GM23338 (cell line): ENCODE measurements at regions not wholly inside any gene's neighbourhood (a gene's known extent, or its start where the extent isn't known, plus 50 kb on each side); places are given as distances from the start of the nearest gene placed in this dataset.

Source experiments
- ATAC-seq: fragments of 200-7000 bp; cut with Tn5 transposase; 3 replicates; pipeline ENCODE4 v1.9.1; 2020
- DNase-seq: peaks from one replicate; pipeline ENCODE4 v3.0.0-alpha.2; 2015; ENCODE audit warnings: low spot score
- H2AFZ ChIP-seq: fragments of 200-600 bp; sonication (generic); 2 replicates; pipeline ENCODE4 v1.8.0; 2016; ENCODE audit warnings: antibody characterized with exemption, mild to moderate bottlenecking, moderate library complexity
- H3F3A ChIP-seq: fragments of 200-600 bp; sonication (generic); replicated peaks from 2 replicates; pipeline ENCODE4 v1.8.0; 2017; ENCODE audit warnings: antibody characterized with exemption, mixed run types, low read depth
- H3K27ac ChIP-seq: fragments of 200-600 bp; sonication (generic); 2 replicates; pipeline ENCODE4 v1.6.1; 2016; ENCODE audit warnings: low read depth
- H3K27me3 ChIP-seq: fragments of 200-600 bp; sonication (generic); 2 replicates; pipeline ENCODE4 v1.8.0; 2016; ENCODE audit warnings: mild to moderate bottlenecking, mixed run types, moderate library complexity; ENCODE audit not compliant: insufficient read depth
- H3K36me3 ChIP-seq: fragments of 200-600 bp; sonication (generic); 2 replicates; pipeline ENCODE4 v1.8.0; 2016; ENCODE audit warnings: mild to moderate bottlenecking; ENCODE audit not compliant: insufficient read depth
- H3K4me1 ChIP-seq: fragments of 200-600 bp; sonication (generic); 2 replicates; pipeline ENCODE4 v1.8.0; 2016; ENCODE audit warnings: mild to moderate bottlenecking, moderate library complexity; ENCODE audit not compliant: insufficient read depth
- H3K4me2 ChIP-seq: fragments of 200-600 bp; sonication (generic); 2 replicates; pipeline ENCODE4 v1.7.1; 2017; ENCODE audit warnings: mixed run types
- H3K4me3 ChIP-seq: fragments of 200-600 bp; sonication (generic); 2 replicates; pipeline ENCODE4 v1.6.1; 2016; ENCODE audit warnings: mixed run types
- H3K79me2 ChIP-seq: fragments of 200-600 bp; sonication (generic); replicated peaks from 2 replicates; pipeline ENCODE4 v1.8.0; 2017; ENCODE audit warnings: mild to moderate bottlenecking; ENCODE audit not compliant: insufficient read depth
- H3K9me2 ChIP-seq: fragments of 200-600 bp; sonication (generic); 2 replicates; pipeline ENCODE4 v1.8.0; 2017; ENCODE audit not compliant: insufficient read depth
- H4K20me1 ChIP-seq: fragments of 200-600 bp; sonication (generic); replicated peaks from 2 replicates; pipeline ENCODE4 v1.8.0; 2017; ENCODE audit warnings: mild to moderate bottlenecking; ENCODE audit not compliant: insufficient read depth
- H3K27ac Mint-ChIP-seq: 2 replicates; pipeline ENCODE4 v1.8.0; 2020; ENCODE audit warnings: inconsistent platforms, mild to moderate bottlenecking, moderate library complexity, mixed read lengths
- H3K27me3 Mint-ChIP-seq: 3 replicates; pipeline ENCODE4 v1.8.0; 2022; ENCODE audit warnings: low read depth, mild to moderate bottlenecking, moderate library complexity, mixed read lengths, inconsistent platforms; ENCODE audit not compliant: insufficient read depth, poor library complexity
- H3K36me3 Mint-ChIP-seq: 3 replicates; pipeline ENCODE4 v1.8.0; 2021; ENCODE audit warnings: low read depth, mild to moderate bottlenecking, inconsistent platforms, moderate library complexity, mixed read lengths
- H3K4me1 Mint-ChIP-seq: 3 replicates; pipeline ENCODE4 v1.8.0; 2020; ENCODE audit warnings: mild to moderate bottlenecking, inconsistent platforms, mixed read lengths
- H3K4me3 Mint-ChIP-seq: 3 replicates; pipeline ENCODE4 v1.8.0; 2021; ENCODE audit warnings: moderate library complexity, mild to moderate bottlenecking, inconsistent platforms, mixed read lengths
- H3K9me3 Mint-ChIP-seq: 3 replicates; pipeline ENCODE4 v1.8.0; 2020; ENCODE audit warnings: moderate library complexity, mild to moderate bottlenecking, inconsistent platforms, mixed read lengths
- CREB1 ChIP-seq: fragments of 250-450 bp; sonication (Bioruptor Pico); IDR thresholded peaks from 2 replicates; pipeline ENCODE4 v1.5.0; 2020; ENCODE audit warnings: low read depth, mild to moderate bottlenecking, moderate library complexity
- CTCF ChIP-seq, 2 experiments: fragments of 200-600 bp in 1 of 2; sonication (generic) in 1 of 2; conservative IDR thresholded peaks; 2 replicates each; pipeline versions ENCODE4 v1.5.1 to v1.6.1; 2016 to 2017; ENCODE audit warnings: antibody characterized with exemption in 2 of 2, low read depth in 2 of 2, mild to moderate bottlenecking in 2 of 2, moderate library complexity in 1 of 2
- ETS1 ChIP-seq: IDR thresholded peaks from 2 replicates; pipeline ENCODE4 v1.6.1; 2016; ENCODE audit warnings: antibody characterized with exemption
- POLR2AphosphoS5 ChIP-seq: IDR thresholded peaks from 2 replicates; pipeline ENCODE4 v1.6.1; 2016; ENCODE audit warnings: antibody characterized with exemption, low read depth
- REST ChIP-seq: IDR thresholded peaks from one replicate; pipeline ENCODE4 v1.6.1; 2018; ENCODE audit warnings: antibody characterized with exemption; ENCODE audit not compliant: unreplicated experiment
- ZNF114 ChIP-seq: fragments of 250-450 bp; sonication (Bioruptor Pico); IDR thresholded peaks from 2 replicates; pipeline ENCODE4 v1.5.0; 2020; ENCODE audit warnings: mild to moderate bottlenecking, moderate library complexity
- ZNF462 ChIP-seq: fragments of 250-450 bp; sonication (Bioruptor Pico); IDR thresholded peaks from 2 replicates; pipeline ENCODE4 v1.5.0; 2020; ENCODE audit warnings: mild to moderate bottlenecking, moderate library complexity

DNA sequence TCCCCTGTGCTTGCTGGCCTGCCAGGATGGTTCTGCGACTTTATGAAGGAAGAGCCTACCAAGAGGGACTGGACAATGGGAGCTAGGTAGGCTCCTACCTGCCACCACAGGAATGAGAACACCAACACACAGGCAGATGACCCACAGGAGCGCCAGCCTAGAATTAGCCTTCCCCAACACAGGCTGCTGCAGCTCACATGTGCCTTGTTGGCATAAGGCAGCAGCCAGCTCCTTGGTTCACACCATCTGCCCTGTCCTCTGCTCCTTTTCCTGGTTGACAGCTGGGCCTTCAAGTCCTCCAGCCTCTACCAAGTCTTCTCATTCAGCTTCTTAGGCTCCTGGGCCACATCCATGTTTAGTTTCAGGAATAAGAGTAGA is 705.4 kb upstream of the RAB6C start (continued):
- TF ChIP-seq ZNF462 (CRISPR knock-in tag) (no peak), ZNF114 (CRISPR knock-in tag) (no peak), CREB1 (CRISPR knock-in tag) (no peak), POLR2AphosphoS5 (no peak)

GRCh38 chr2:129274918-129275317 is 704.5 kb upstream of the RAB6C start:
- Mint-ChIP-seq H3K9me3 (peaks cover 24% of the 10 kb centered on the region), H3K4me1 (no peaks in the 10 kb centered on the region), H3K4me3 (no peak overlapping the region), H3K27me3 (peaks cover 1% of the 10 kb centered on the region), H3K36me3 (peaks cover 4% of the 10 kb centered on the region; the same call in 2 of the 3 replicates), H3K27ac (no peak overlapping the region)
- Histone ChIP-seq H3K4me1 (no peaks in the 10 kb centered on the region), H3K9me2 (no peaks in the 10 kb centered on the region; the same call in 1 of the 2 replicates), H3K27me3 (no peaks in the 10 kb centered on the region), H3F3A (no peaks in the 10 kb centered on the region), H3K27ac (no peak overlapping the region), H3K79me2 (no peaks in the 10 kb centered on the region), H3K4me2 (no peak overlapping the region), H3K4me3 (no peak overlapping the region), H3K36me3 (no peaks in the 10 kb centered on the region), H4K20me1 (no peaks in the 10 kb centered on the region), H2AFZ (no peak overlapping the region)
- no peak for DNase-seq
- no peak for ATAC-seq
- TF ChIP-seq ETS1 (no peak), POLR2AphosphoS5 (no peak), REST (no peak), CTCF (conservative IDR thresholded peaks at IDR 0.05; ENCODE audit: low read depth in 2 of 2) (no peak), ZNF114 (CRISPR knock-in tag) (no peak)
